ENCODE measurements at regions not wholly inside any gene's neighbourhood (a gene's known extent, or its start where the extent isn't known, plus 50 kb on each side); places are given as distances from the start of the nearest gene placed in this dataset.
A peak's percentile ranks its signal among the peaks of the same experiment; 100 is the strongest.

- no peak for DNase-seq
Measured at GRCh38 chr21:32216293-32216692, 62.6 kb downstream of the MIS18A start.

DNA sequence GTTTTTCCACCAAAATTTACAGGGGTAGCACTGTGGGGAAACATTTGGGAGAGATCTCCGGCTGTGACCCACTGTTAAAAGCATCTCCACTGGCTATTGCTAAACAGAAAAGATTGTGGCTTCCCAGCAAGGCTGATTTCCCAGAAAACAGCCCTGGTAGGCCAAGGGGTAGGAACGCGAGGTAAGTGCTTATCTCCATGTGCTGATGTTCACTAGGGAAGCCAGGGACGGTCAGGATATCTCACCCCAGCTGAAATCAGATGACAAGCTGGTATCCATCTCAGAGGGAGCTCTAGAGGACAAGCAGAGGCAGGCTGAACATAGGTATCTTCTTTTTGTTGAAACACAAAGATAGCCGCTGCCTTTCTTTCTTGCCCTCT is 63.6 kb downstream of the MIS18A start:
- DNase-seq, result no peak

DNA sequence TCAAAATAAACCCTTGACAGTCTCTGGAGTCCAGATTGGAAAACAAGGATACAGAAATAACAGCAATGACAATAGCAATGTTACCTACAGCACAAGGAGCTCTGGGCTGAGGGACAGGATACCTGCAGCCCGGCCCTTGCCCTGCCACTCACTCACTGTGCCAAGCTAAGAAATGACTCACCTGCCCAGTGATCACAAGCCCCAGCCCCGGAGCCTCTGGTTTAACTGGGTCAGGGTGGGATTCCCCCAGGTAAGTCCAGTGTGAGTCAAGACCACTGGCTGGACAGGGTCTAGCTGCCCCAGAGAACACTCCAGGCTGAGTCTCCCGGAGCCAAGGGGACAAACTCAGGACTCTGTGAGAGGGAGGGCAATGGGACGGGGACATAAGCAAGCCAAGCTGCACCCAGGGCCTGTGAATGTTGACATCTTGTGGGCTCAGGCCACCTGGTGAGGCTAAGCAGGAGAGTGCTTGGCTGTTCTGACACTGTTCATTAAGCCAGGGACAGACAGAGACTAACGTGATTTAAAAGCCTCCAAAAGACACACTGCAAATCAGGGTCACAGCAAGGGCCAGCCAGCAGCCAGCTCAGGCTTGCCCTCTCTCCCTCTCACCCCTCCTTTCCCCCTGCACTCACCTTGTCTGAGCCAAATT is 64.1 kb downstream of the MIS18A start:
- no peak for DNase-seq

GRCh38 chr21:32212116-32212515 is 66.7 kb downstream of the MIS18A start:
- no peak for DNase-seq

- no peak for DNase-seq
Measured at GRCh38 chr21:32211306-32211705, 67.5 kb downstream of the MIS18A start.

GRCh38 chr21:32209580-32209979 is 69.3 kb downstream of the MIS18A start:
- no peak for DNase-seq

- peak; percentile 47 for DNase-seq
Measured at GRCh38 chr21:32207406-32207716, 71.5 kb downstream of the MIS18A start.

DNA sequence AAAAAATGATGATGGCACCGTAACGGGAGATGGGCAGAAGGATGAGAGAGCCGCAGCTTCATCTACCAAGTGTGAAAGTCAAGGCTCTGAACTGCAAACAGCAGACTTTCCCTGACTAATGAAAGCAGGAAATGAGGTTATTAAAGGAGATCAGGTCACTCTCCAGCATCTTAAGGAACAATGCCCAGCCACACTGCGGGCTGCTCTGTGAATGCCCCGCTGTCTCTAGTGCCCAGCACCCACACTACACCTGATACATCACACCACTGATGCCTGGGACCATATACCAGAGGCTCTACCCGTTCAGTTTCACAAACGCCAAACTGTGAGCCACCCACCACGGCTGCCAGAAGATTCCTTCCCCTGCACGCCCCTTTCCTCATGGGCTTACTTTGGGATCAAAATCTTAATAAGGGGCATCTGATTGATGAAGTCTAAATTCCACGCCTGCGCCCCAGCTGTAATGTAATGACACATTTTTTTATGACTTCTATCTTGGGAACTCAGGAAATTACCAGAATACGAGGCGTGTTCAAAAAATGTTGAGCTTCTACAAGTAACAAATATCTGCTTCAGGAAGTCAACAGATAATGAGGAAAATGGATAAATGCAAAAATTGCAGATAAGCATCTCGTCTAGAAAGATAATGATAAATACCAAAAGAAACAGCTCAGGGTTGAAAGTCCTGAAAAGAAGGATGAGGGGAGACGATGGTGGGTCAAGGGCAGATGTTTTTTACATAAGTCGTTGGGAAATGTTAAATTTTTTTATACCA is 72.0 kb downstream of the MIS18A start:
- no peak for DNase-seq

- DNase-seq, result no peak
Measured at GRCh38 chr21:32203877-32204480, 74.9 kb downstream of the MIS18A start.

DNA sequence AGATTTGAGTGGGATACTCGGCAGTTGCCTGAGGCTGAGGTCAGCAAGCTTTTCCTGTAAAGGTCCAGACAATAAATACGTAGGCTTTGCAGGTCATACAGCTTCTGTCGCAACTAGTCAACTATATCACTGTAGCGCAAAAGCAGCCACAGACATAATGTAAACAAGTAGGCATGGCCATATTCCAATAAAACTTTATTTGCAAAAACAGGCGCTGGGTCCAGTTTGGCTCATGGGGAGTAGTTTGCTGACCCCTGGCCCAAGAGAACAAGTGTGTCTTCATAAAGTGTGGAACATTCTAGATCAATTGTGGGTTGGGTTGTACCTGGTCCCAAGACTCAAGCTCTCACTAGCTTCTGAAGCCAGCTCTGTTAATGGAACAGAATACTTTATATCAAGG is 78.8 kb downstream of the MIS18A start:
- DNase-seq, result no peak

- no peak for DNase-seq
Measured at GRCh38 chr21:32198384-32198783, 80.5 kb downstream of the MIS18A start.

DNA sequence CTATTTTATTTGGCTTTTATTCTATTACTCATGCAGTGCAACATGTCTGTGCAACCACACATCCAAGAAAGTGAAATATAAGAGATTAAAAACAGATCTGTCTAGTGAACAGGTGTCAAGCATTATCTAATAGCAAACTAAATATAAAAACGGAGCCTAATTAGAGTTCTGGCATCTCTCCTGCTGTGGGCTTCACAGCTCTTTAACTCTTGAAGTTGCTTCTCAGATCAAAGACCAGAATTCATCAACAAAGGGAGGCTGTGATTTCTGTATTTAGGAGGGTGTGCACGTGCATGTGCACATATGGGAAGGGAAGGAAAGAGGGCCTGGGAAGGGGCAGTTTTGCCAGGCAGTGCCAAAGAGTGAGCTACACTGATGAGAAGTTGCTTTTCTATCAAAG is 81.0 kb downstream of the MIS18A start:
- DNase-seq, result no peak

DNA sequence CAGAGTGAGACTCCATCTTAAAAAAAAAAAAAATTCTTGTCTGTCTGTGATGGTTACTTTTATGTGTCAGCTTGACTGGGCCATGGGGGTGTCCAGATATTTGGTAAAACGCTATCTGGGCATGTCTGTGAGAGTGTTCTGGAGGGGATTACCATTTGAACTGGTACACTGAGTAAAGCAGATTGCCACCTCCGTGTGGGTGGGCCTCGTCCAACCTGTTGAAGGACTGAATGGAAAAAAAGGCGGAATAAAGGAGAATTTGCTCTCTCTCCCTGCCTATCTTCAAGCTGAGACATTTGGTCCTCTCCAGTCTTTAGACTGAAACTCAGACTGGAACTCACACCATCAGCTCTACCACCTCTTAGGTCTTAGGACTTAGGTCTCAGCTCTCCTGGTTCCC is 82.8 kb downstream of the MIS18A start:
- DNase-seq, result no peak

DNA sequence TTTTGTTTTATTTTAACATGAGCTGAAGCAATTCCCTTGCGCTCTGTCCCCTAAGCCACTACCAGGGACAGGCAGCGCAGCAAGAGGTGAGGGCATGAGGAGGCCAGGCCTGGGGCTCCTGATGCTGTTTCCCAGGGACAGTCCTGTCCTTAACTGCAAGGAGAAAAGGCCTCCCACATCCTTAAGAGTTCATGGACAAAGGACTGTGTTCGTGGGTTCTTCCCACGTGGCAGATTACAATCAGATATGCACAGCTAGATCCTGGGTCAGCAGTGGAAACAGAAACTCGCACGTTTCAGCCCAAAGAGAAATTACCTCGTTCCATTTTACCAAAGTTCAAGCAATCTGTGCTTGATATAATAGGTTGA is 85.8 kb downstream of the MIS18A start:
- DNase-seq, result no peak

GRCh38 chr21:32192291-32193097 is 86.4 kb downstream of the MIS18A start:
- no peak for DNase-seq

- no peak for DNase-seq
Measured at GRCh38 chr21:32190493-32191144, 88.2 kb downstream of the MIS18A start.

DNA sequence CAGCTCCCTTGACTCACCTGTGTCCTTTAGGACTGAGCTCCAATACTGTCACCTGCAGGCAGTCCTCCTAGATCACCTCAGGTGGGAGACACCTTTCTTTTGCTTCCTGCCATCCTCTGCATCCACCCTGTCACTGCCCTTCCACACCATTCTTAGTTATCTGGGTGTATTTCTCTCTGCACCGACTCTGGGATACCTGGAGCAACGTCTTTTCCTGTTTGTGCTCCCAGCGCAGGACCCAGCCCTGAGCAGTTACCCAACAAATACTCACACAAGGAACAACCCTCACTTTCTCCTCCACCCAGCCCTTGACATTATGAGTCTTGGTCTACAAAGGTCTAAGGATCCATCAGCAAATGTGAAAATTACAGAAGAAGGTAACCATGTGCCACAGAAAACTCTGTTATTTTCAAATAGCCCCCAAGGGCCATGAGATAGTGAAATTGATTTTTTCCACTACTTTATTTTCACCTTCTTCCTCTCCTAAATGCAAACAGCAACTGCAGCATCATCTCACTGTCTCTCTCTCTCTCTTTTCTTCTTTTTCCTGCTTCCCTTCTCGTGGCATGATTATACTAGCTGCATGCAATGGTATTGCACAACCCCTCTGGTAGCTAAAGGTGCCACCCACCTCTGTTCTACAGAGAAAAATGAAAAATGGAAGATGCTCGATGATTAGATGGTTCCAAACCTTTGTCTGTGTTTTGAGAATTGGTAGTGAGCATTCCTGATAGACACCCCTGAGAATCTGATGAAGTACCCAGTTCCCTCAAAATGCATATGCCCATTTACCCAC is 89.0 kb downstream of the MIS18A start:
- no peak for DNase-seq

GRCh38 chr21:32186804-32187203 is 92.0 kb downstream of the MIS18A start:
- no peak for DNase-seq

GRCh38 chr21:32185726-32186125 is 93.1 kb downstream of the MIS18A start:
- DNase-seq, result no peak

GRCh38 chr21:32185103-32185502 is 93.7 kb downstream of the MIS18A start:
- no peak for DNase-seq

GRCh38 chr21:32184485-32184884 is 94.4 kb downstream of the MIS18A start:
- no peak for DNase-seq

DNA sequence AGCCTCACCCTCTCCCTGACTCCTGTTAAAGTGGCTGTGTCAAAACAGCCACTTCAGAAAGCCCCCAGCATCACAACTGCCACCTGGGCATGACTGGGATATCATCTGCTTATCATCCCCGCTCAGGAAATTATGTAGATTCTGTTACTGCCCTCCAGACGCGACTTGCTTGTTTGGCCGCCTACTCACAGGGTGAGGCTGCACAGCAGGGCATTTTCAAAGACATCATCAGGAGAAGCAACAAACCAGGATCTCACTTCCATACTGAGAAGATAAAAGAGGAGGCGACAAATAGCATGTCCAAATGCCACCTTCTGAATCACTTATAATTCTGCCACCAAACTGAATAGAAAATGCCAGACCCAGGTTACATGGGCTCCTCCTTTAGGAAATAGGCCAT is 94.8 kb downstream of the MIS18A start:
- no peak for DNase-seq
